ENCODE measurements at regions not wholly inside any gene's neighbourhood (a gene's known extent, or its start where the extent isn't known, plus 50 kb on each side); places are given as distances from the start of the nearest gene placed in this dataset.
"Not testable (repeated sequence)": the region's sequence is repeated elsewhere in the genome, so short reads cannot be mapped to it uniquely, and the experiment has no call there.

DNA sequence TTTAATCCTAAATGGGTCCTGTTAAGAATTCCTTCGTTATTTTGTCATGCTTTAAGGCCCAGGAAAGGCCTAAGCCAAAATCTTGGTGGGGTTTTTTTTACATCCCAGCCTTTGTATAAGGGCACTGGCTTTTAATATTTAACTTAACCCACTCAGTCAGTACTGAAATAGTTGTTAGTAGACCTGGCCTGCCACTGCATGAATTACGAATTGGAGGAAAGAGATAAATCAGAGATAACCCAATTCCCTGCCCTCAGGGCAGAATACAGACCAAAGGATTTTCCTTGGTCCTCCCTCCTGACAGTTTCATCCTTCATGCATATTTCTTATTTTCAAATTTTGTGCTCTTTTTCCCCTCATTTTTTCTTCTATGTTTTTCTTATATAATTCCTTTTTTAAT, 193.0 kb downstream of the FASLG start:
- Histone ChIP-seq H3K36me3 (ENCODE audit: control insufficient read depth, insufficient read depth, low read length) (no peaks in the 10 kb centered on the region), H3K27me3 (ENCODE audit: control insufficient read depth, insufficient read depth, low read length) (no peaks in the 10 kb centered on the region), H3K4me3 (ENCODE audit: low read length) (no peak overlapping the region), H3K9me3 (ENCODE audit: control insufficient read depth, low read depth, low read length) (no peaks in the 10 kb centered on the region), H3K4me1 (ENCODE audit: control insufficient read depth, insufficient read depth, low read length) (no peaks in the 10 kb centered on the region), H3K27ac (ENCODE audit: low read length) (no peak overlapping the region)
- WGBS (ENCODE audit: insufficient coverage, low lambda C conversion rate) = 0% methylated on average over 1 of the region's 2 CpGs
- DNase-seq = no peak

DNA sequence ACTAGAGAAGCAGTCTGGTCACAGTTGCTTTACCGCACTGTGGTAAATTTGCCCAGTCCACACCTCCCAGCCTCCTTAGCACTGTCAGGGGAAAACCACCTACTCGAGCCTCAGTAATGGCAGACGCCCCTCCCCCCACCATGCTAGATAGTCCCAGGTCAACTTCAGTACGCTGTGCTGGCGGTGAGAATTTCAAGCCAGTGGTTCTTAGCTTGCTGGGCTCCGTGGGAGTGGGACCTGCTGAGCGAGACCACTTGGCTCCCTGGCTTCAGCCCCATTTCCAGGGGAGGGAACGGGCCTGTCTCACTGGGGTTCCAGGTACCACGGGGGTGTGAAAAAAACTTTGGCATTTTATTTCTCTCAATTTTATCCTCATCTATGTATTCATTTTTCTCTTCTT, 194.8 kb downstream of the TNFSF18 start:
- not testable (repeated sequence) for H3K27me3 ChIP-seq (ENCODE audit: control insufficient read depth, insufficient read depth, low read length); H3K9me3 ChIP-seq (ENCODE audit: control insufficient read depth, low read depth, low read length); H3K36me3 ChIP-seq (ENCODE audit: control insufficient read depth, insufficient read depth, low read length); DNase-seq; H3K4me1 ChIP-seq (ENCODE audit: control insufficient read depth, insufficient read depth, low read length); H3K4me3 ChIP-seq (ENCODE audit: low read length); H3K27ac ChIP-seq (ENCODE audit: low read length)
- WGBS (ENCODE audit: insufficient coverage, low lambda C conversion rate) = no CpG with 5 or more reads among the region's 9 CpGs

DNA sequence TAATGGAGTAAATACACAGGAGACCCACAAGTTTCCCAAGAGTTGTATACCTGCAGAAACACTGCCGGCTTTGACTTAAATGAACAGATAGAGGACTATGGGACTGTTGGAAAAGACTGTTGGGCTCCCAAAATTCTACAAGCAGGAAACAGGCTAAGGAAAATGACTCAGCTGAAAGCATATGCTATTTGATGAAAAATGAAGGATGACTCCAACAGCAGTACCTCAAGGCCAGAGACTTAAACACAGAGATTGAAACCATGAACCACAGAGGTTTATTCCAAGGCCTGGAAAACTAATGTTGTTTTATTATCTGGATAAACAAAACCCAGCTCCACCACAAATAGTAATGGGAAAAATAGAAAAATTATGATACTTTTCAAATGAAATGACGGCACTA, 187.7 kb downstream of the TNFSF18 start:
- DNase-seq = no peak
- H3K4me3 ChIP-seq (ENCODE audit: low read length) = no peak overlapping the region
- WGBS (ENCODE audit: insufficient coverage, low lambda C conversion rate) = no CpG with 5 or more reads among the region's 2 CpGs

DNA sequence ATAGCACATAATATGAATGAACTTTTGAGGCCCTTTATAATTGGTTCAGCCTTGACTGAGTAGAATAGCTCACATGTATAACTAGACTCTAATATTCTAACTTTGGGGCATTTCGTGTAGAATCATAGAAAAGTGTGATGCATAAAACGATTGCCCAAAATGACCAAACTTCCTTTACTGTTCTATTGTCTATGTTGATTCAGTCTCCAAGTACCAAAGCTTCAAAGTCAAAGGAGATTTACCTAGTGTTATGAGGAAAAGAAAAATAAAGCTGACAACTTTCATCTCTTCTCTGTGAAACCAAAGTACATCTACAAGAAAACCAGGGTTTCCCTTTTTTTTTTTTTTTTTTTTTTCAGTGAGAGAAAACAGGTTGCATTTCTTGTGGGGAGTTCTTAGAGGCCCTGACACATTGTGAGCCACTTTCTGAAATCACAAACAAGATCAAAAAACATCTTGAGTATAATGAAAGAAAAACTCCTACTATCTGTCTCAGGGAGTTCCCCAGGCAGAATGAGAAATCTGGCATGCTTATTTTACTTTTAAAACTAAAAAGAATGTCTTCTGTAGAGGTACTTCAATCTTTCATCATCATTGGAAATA, 183.4 kb downstream of the TNFSF18 start:
- no peaks in the 10 kb centered on the region for H3K4me1 ChIP-seq (ENCODE audit: control insufficient read depth, insufficient read depth, low read length)
- 83% methylated on average over 1 of the region's 2 CpGs for WGBS (ENCODE audit: insufficient coverage, low lambda C conversion rate)
- H3K36me3 ChIP-seq (ENCODE audit: control insufficient read depth, insufficient read depth, low read length) = no peaks in the 10 kb centered on the region
- DNase-seq = no peak
- H3K9me3 ChIP-seq (ENCODE audit: control insufficient read depth, low read depth, low read length) = no peaks in the 10 kb centered on the region
- no peak overlapping the region for H3K4me3 ChIP-seq (ENCODE audit: low read length)
- H3K27ac ChIP-seq (ENCODE audit: low read length) = no peak overlapping the region
- no peaks in the 10 kb centered on the region for H3K27me3 ChIP-seq (ENCODE audit: control insufficient read depth, insufficient read depth, low read length)

More for the DNA sequence above, 187.7 kb downstream of the TNFSF18 start:
- no peak overlapping the region for H3K27ac ChIP-seq (ENCODE audit: low read length)
- H3K4me1 ChIP-seq (ENCODE audit: control insufficient read depth, insufficient read depth, low read length) = no peaks in the 10 kb centered on the region
- no peaks in the 10 kb centered on the region for H3K36me3 ChIP-seq (ENCODE audit: control insufficient read depth, insufficient read depth, low read length)
- no peaks in the 10 kb centered on the region for H3K27me3 ChIP-seq (ENCODE audit: control insufficient read depth, insufficient read depth, low read length)
- no peaks in the 10 kb centered on the region for H3K9me3 ChIP-seq (ENCODE audit: control insufficient read depth, low read depth, low read length)

DNA sequence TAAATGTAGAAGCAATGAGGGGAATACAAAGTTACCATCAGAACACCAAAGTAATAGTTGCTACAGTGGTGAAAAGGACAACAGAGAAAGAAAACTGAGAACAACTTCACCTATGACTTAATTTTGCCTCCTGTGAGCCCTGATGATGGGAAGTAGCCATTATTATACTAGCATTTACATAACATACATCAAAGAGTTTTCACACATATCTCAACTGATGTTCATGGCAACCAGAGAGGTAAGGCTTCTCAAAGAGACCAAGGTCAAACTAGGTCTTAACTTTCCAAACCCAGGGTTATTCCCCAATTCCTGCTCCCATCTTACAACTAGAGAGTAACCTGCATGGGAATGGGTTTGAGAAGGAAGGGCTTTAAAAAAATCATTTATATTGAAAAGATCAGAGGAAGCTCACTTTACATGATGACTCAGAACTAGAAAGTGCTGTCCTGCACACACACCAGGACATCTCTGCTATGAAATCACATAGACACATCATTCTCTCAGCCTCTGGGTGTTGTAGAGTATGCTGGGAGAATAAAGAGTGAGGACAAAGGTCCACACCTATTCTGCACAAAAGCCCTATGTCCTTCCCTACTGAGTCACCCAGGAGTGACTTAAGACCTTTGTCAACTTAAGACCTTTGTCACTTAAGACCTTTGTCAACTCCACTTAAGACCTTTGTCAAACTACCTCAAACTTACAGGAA, 179.7 kb downstream of the TNFSF18 start:
- no peaks in the 10 kb centered on the region for H3K9me3 ChIP-seq (ENCODE audit: control insufficient read depth, low read depth, low read length)
- H3K4me3 ChIP-seq (ENCODE audit: low read length) = no peak overlapping the region
- H3K27ac ChIP-seq (ENCODE audit: low read length) = no peak overlapping the region
- H3K36me3 ChIP-seq (ENCODE audit: control insufficient read depth, insufficient read depth, low read length) = no peaks in the 10 kb centered on the region
- no peaks in the 10 kb centered on the region for H3K27me3 ChIP-seq (ENCODE audit: control insufficient read depth, insufficient read depth, low read length)
- H3K4me1 ChIP-seq (ENCODE audit: control insufficient read depth, insufficient read depth, low read length) = no peaks in the 10 kb centered on the region
- DNase-seq = peak in 1 of 2 donors; percentile 42

DNA sequence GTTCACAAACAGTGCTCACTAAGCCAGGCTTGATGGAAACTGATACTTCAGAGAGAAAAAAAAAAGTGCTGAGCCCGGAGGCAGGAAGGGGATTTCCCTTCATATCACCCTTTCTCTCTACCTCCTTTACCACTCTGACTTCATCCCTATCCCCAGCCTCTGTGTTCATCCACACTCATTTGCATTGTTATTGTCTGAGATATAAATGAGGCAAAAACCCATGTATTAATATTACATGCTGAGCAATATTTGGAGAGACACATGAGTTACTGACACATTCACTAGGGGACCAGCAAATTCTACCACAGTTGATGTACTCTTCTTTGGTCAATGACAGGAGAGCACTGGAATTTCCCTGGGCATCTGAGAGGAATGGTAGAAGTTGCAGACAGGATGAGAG, 175.8 kb downstream of the TNFSF18 start:
- DNase-seq = no peak
- Histone ChIP-seq H3K27me3 (ENCODE audit: control insufficient read depth, insufficient read depth, low read length) (no peaks in the 10 kb centered on the region), H3K4me1 (ENCODE audit: control insufficient read depth, insufficient read depth, low read length) (no peaks in the 10 kb centered on the region), H3K36me3 (ENCODE audit: control insufficient read depth, insufficient read depth, low read length) (no peaks in the 10 kb centered on the region), H3K27ac (ENCODE audit: low read length) (no peak overlapping the region), H3K4me3 (ENCODE audit: low read length) (no peak overlapping the region), H3K9me3 (ENCODE audit: control insufficient read depth, low read depth, low read length) (no peaks in the 10 kb centered on the region)
- WGBS (ENCODE audit: insufficient coverage, low lambda C conversion rate) = no CpG with 5 or more reads among the region's 1 CpG

DNA sequence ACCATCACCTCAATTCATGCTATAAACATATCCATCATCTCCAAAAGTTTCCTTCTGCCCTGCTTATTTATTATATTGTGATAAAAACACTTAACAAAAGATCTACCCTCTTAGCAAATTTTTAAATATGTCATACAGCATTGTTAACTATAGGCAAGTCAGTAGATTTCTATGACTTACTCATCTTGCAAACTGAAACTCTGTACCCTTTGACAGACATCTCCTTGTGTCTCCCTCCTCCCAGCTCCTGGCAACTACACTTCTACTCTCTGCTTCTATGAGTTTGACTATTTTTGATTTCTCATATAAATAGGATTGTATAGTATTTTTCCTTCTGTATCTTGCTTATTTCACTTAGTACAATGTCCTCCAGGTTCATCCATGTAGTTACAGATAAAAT, 174.8 kb downstream of the TNFSF18 start:
- no peaks in the 10 kb centered on the region for H3K9me3 ChIP-seq (ENCODE audit: control insufficient read depth, low read depth, low read length)
- no peak for DNase-seq
- H3K27me3 ChIP-seq (ENCODE audit: control insufficient read depth, insufficient read depth, low read length) = no peaks in the 10 kb centered on the region
- no peak overlapping the region for H3K4me3 ChIP-seq (ENCODE audit: low read length)
- H3K36me3 ChIP-seq (ENCODE audit: control insufficient read depth, insufficient read depth, low read length) = no peaks in the 10 kb centered on the region
- H3K27ac ChIP-seq (ENCODE audit: low read length) = no peak overlapping the region
- no peaks in the 10 kb centered on the region for H3K4me1 ChIP-seq (ENCODE audit: control insufficient read depth, insufficient read depth, low read length)

DNA sequence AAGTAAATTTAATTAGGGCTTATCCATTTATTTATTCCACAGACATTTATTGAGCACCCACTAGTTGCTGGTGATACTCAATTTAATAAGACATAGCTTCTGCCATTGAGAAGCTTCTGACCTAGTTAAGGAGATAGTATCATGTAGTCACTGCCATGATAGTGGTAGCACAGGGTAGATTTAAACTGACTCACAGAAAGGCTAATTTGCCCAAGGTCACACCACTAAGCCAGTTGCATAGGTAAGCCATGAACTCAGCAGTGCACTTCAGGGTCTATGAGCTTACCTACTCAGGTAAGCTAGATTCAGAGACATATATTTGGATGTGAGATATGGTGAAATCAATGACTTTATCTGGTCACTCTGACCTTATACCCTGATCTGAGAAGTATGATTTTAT, 168.4 kb downstream of the TNFSF18 start:
- Histone ChIP-seq H3K4me1 (ENCODE audit: control insufficient read depth, insufficient read depth, low read length) (no peaks in the 10 kb centered on the region), H3K4me3 (ENCODE audit: low read length) (no peak overlapping the region), H3K9me3 (ENCODE audit: control insufficient read depth, low read depth, low read length) (no peaks in the 10 kb centered on the region), H3K36me3 (ENCODE audit: control insufficient read depth, insufficient read depth, low read length) (no peaks in the 10 kb centered on the region), H3K27ac (ENCODE audit: low read length) (no peak overlapping the region), H3K27me3 (ENCODE audit: control insufficient read depth, insufficient read depth, low read length) (no peaks in the 10 kb centered on the region)
- no peak for DNase-seq

DNA sequence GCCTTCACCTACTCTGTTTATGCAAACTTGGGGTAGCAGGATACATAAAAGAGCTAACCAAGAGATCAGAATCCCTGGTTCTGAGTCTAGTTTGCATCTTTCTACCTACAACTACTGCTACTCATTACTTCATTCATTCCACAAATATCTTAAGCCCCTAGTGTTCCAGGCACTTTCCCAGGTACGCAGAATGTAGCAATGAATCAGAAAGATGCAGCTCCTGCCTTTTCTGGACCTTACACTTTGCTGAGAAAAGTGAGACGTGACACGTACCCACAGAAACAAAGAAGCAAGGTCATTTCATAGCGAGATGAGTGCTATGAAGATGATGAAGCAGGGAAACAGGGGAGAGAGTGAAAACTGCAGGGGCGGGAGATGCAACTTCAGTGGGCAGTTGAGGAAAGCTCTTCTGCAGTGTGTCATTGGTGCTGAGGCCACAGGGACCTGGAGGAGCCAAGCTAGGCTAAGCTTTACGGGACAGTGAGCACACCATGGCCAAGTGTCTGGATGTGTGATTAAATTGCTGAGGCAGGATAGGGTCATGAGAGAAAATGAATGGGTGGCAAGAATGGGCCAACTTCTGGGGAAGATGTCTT, 167.9 kb downstream of the TNFSF18 start:
- 100% methylated on average over 1 of the region's 6 CpGs for WGBS (ENCODE audit: insufficient coverage, low lambda C conversion rate)
- Histone ChIP-seq H3K9me3 (ENCODE audit: control insufficient read depth, low read depth, low read length) (no peaks in the 10 kb centered on the region), H3K27me3 (ENCODE audit: control insufficient read depth, insufficient read depth, low read length) (no peaks in the 10 kb centered on the region), H3K4me3 (ENCODE audit: low read length) (no peak overlapping the region), H3K4me1 (ENCODE audit: control insufficient read depth, insufficient read depth, low read length) (no peaks in the 10 kb centered on the region), H3K36me3 (ENCODE audit: control insufficient read depth, insufficient read depth, low read length) (no peaks in the 10 kb centered on the region), H3K27ac (ENCODE audit: low read length) (no peak overlapping the region)
- no peak for DNase-seq

DNA sequence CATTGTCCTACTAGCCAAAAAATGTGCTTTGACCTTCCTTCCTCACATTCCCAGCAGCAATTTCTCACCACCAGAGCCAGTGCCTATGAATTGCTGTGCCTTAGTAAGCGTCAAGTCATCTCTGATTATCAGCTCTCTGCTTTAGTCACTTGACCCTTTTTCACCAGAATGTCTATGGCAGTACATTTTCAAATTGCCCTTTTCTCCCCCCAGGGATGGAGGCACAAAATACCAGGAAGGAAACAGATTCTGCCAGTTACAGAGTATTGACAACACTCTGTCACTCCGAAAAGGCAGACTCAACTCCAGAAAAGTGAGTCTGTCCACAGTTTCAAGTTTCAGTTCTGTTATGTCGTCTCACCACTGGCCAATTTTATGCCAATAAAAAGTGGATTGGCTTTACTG, 167.4 kb downstream of the TNFSF18 start:
- Histone ChIP-seq H3K27me3 (ENCODE audit: control insufficient read depth, insufficient read depth, low read length) (no peaks in the 10 kb centered on the region), H3K36me3 (ENCODE audit: control insufficient read depth, insufficient read depth, low read length) (no peaks in the 10 kb centered on the region), H3K27ac (ENCODE audit: low read length) (no peak overlapping the region), H3K9me3 (ENCODE audit: control insufficient read depth, low read depth, low read length) (no peaks in the 10 kb centered on the region), H3K4me1 (ENCODE audit: control insufficient read depth, insufficient read depth, low read length) (no peaks in the 10 kb centered on the region), H3K4me3 (ENCODE audit: low read length) (no peak overlapping the region)
- DNase-seq = no peak
- WGBS (ENCODE audit: insufficient coverage, low lambda C conversion rate) = 60% methylated on average over 1 of the region's 3 CpGs

DNA sequence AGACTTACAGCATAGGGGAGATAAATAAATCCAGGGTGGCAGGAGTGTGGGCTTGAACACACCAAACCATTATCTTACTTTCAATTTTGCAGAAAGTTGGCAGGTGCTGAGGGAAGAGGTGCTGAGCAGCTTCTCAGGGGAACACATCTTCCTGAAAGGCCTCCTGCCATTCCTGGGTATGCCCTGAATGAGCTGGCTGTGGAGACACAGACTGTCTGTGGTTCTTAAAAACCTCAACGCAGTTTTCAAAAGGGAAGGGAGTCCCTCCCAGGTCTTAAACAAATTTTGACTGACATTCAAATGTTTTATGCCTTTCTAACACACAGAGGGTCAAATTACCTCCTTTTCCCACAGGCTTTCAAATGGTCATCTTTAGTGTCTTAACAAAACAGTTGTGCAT, 166.9 kb downstream of the TNFSF18 start:
- Histone ChIP-seq H3K4me3 (ENCODE audit: low read length) (no peak overlapping the region), H3K36me3 (ENCODE audit: control insufficient read depth, insufficient read depth, low read length) (no peaks in the 10 kb centered on the region), H3K4me1 (ENCODE audit: control insufficient read depth, insufficient read depth, low read length) (no peaks in the 10 kb centered on the region), H3K9me3 (ENCODE audit: control insufficient read depth, low read depth, low read length) (no peaks in the 10 kb centered on the region), H3K27ac (ENCODE audit: low read length) (no peak overlapping the region), H3K27me3 (ENCODE audit: control insufficient read depth, insufficient read depth, low read length) (no peaks in the 10 kb centered on the region)
- no peak for DNase-seq
- WGBS (ENCODE audit: insufficient coverage, low lambda C conversion rate) = no CpG with 5 or more reads among the region's 1 CpG

All from large intestine (tissue), 3 donors.